Amniotic stem cell (primary cell): ENCODE measurements at regions not wholly inside any gene's neighbourhood (a gene's known extent, or its start where the extent isn't known, plus 50 kb on each side); places are given as distances from the start of the nearest gene placed in this dataset.
"Not testable (repeated sequence)": the region's sequence is repeated elsewhere in the genome, so short reads cannot be mapped to it uniquely, and the experiment has no call there.

Experiments
- DNase-seq: peaks from one replicate; lab custom pipeline; 2025; lab: John Stamatoyannopoulos, UW

- DNase-seq, result no peak
Measured at GRCh38 chr14:71606064-71606463, 326.2 kb upstream of the RGS6 start.

- DNase-seq, result no peak
Measured at GRCh38 chr14:71606575-71606974, 325.7 kb upstream of the RGS6 start.

GRCh38 chr14:71607056-71607455 lies 325.2 kb upstream of the RGS6 start:
- no peak for DNase-seq

- DNase-seq, result no peak
Measured at GRCh38 chr14:71610149-71610548, 322.1 kb upstream of the RGS6 start.

- DNase-seq, result no peak
Measured at GRCh38 chr14:71610797-71611196, 321.4 kb upstream of the RGS6 start.

- no peak for DNase-seq
Measured at GRCh38 chr14:71613168-71613567, 319.1 kb upstream of the RGS6 start.

- no peak for DNase-seq
Measured at GRCh38 chr14:71616013-71616412, 316.2 kb upstream of the RGS6 start.

- DNase-seq, result no peak
Measured at GRCh38 chr14:71618047-71618446, 314.2 kb upstream of the RGS6 start.

GRCh38 chr14:71618716-71619115 lies 313.5 kb upstream of the RGS6 start:
- DNase-seq, result no peak

- no peak for DNase-seq
Measured at GRCh38 chr14:71619472-71619871, 312.8 kb upstream of the RGS6 start.

- DNase-seq, result peak; percentile 4
Measured at GRCh38 chr14:71620401-71620800, 311.8 kb upstream of the RGS6 start.

GRCh38 chr14:71621276-71621675 lies 311.0 kb upstream of the RGS6 start:
- DNase-seq, result no peak

- DNase-seq, result no peak
Measured at GRCh38 chr14:71621980-71622605, 310.1 kb upstream of the RGS6 start.

GRCh38 chr14:71623939-71624338 lies 308.3 kb upstream of the RGS6 start:
- no peak for DNase-seq

GRCh38 chr14:71625175-71625574 lies 307.1 kb upstream of the RGS6 start:
- no peak for DNase-seq

GRCh38 chr14:71625891-71626701 lies 306.1 kb upstream of the RGS6 start:
- peak; percentile 25 for DNase-seq

- DNase-seq, result no peak
Measured at GRCh38 chr14:71628433-71628832, 303.8 kb upstream of the RGS6 start.

- DNase-seq, result no peak
Measured at GRCh38 chr14:71629250-71629649, 303.0 kb upstream of the RGS6 start.

GRCh38 chr14:71629765-71630492 lies 302.3 kb upstream of the RGS6 start:
- DNase-seq, result peak; percentile 4

- not testable (repeated sequence) for DNase-seq
Measured at GRCh38 chr14:71631030-71631429, 301.2 kb upstream of the RGS6 start.

- DNase-seq, result no peak
Measured at GRCh38 chr14:71632440-71632946, 299.7 kb upstream of the RGS6 start.

GRCh38 chr14:71636076-71636475 lies 296.2 kb upstream of the RGS6 start:
- DNase-seq, result no peak
